NCI-H1105 (cell line): ENCODE measurements at regions not wholly inside any gene's neighbourhood (a gene's known extent, or its start where the extent isn't known, plus 50 kb on each side); places are given as distances from the start of the nearest gene placed in this dataset.
A peak's percentile ranks its signal among the peaks of the same experiment; 100 is the strongest.
"Not testable (repeated sequence)": the region's sequence is repeated elsewhere in the genome, so short reads cannot be mapped to it uniquely, and the experiment has no call there.

Experiments used
- DNase-seq: peaks from one replicate; lab custom pipeline; 2025; lab: John Stamatoyannopoulos, UW

DNA sequence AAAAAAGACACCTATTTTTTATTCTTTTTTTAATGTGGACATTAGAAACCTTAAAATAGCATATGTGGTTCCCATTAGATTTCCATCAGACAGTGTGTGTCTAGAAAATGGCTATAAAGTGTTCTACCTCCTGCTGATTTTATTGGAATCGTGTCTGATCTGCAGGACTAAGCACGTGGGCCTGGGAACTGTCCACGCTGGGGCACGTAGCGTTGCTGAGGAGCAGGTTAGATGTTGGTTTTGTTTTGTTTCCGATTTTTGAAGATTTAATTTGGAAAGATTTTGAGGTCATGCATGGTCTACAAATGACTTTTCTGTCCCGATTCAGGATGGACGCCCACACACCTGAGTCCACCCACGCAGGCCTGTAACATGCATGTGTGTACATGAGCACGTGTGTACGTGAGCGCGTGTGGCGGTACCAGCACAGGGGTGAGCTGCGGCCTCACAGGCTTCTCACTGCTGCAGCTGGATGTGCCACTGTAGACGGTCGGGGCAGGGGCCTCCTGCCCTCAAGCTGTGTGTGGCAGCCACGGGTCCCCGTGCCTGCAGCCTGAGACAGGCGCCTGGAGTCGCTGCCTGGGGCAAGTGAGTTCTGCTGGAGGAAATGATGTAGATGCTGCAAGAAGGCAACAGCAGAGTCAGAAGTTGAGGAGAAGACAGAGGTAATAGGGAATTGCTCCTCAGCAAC lies 99.7 kb upstream of the CTDP1 start:
- no peak for DNase-seq

DNA sequence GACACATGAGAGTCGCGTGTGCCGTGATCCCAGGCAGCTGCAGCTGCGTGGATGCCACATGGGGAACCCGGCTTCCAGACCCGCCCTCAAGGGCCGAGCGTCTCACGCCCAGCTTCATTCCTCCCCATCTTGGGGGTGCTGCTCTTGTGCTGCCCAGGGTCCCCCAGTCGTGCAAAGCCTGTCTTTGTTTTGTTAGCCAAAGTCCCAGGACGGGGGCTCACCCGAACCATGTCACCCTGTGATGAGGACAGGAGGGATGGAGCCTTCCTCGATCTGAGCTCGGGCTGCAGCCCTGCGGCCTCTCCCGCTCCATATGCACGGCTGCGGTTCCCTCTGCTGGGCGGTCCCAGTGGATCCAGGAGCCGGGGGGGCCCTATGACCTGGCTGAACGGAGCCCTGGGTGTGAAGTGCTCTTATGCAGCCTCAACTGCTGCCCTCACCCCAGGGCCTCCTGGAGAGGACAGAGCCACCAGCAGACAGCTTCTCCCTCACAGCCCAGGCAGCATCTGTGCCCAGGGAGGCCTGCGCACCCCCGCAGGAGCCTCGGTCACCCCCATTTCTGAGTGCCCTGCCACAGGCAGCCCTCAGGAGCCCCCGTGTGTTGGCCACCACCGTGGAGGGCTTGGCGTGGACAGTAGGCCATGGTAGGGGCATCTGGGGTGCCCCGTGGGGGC lies 99.0 kb upstream of the CTDP1 start:
- DNase-seq: no peak

DNA sequence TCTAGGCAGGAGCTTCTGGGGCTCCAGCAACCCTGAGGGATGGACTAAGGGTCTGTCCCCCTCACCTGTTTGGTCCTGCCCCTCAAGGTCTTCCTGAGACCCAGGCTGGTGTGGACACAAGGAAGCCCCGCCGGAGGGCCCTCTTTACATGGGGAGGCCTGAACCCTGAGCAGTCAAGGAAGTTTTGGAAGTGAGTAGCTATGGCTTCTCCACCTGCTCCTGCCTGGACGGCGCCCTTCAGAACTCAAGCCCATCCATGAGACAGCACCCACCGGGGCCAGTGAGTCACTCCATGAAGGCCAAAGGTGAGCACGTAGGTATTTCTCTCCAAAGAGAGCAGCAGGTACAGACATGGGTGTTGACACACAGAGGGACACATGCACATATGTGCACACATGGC lies 98.2 kb upstream of the CTDP1 start:
- DNase-seq: no peak

DNA sequence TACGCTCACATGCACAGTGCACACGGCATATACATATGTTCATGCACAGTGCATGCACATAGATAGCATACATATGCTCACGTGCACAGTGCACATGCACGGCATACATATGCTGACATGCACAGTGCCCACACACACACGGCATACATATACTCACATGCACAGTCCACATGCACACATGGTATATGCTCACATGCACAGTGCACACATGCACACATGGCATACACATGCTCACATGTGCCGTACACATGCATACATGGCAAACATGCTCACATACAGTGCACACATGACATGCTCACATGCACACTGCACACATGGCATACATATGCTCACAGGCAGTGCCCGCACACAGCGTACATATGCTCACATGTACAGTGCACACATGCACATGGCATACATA lies 97.7 kb upstream of the CTDP1 start:
- DNase-seq: no peak

DNA sequence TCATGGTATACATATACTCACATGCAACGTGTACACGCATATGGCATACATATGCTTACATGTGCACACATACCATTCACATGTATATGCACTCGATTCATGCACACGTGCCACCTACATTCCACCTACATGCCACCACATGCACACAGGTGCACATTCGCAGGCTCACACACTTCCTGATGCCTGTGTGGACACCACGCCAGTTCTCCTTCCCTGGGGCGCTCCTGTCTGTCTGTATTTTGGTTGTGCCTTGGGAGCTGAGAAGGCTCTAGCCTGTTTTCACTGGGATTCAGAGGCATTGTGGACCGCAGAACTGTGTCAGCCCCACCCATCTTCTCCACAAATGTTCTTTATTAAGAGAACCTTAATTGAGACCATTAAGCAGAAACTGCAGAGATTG lies 96.6 kb upstream of the CTDP1 start:
- no peak for DNase-seq

DNA sequence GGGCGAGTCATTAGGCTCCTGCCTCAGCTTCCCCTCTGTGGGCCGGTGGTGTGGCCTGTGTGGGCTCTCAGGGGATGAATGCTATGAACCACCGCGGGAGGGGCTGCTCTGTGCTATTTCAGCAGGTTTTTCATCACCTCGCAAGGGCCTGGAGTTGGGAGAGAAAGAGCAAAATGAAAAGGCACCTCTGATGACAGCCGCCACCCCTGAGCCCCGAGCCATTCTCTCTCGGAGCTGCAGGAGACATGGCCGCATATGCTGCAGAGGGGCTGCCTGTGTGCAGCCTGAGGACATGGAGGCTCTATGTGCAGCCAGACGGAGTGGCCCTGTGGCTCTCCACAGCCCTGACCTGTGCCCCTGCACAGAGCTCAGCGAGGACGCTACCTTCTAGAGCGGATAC lies 96.2 kb upstream of the CTDP1 start:
- no peak for DNase-seq

DNA sequence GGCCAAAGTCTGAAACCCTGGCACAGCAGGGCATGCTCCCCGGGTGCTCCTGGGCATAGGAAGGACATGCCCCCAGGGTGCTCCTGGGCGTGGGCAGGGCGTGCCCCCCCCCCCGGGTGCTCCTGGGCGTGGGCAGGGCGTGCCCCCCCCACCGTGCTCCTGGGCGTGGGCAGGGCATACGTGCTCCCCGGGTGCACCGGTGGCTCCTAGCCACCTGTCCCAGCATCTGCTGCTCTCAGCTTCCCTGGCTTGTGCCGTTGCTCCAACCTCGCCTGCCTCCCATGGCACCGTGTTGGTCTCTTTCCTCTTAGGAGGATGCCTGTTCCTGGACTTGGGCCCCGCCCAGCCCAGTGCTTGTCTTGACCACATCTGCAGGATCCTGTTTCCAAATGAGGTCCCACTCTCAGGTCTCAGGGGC lies 95.6 kb upstream of the CTDP1 start:
- no peak for DNase-seq

DNA sequence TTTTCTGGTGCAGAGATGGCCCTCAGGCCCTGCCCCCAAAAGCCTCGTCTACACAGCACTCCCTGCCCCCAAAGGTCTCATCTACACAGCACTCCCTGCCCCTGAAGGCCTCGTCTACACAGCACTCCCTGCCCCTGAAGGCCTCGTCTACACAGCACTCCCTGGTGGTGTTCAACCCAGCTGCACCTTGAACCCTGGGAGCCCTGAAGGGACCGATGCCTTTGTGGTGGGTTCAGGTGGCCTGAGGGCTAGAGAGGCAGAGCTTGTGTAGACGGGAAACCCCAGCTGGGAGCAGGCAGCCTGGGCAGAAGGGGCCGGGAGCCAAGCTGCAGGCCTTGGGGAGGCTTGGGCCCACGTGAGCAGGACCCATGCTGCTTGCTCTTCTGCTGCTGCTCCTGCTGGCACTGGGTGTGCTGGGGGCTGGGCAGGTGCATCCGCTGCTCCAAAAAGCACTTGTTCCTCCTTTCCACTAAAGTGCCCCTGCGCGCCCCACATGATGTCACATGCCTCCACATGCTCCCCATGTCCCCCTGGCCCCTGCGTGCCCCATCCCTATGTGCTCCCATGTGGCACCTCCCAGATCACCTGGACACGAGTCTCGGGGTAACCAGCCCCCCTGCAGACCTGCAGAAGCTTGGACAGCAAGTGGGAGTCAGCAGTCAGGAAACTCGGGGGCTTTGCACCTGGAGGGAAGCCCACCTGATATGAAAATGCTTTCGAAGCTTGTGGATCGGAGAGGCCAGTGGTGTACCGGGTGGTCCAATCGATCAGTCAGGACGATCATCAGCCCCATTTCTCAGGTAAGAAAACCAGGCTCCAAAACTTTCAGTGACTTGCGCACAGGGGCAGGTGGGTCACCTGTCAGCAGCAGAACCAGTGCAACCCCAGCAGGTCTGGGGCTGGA lies 94.9 kb upstream of the CTDP1 start:
- DNase-seq: no peak

DNA sequence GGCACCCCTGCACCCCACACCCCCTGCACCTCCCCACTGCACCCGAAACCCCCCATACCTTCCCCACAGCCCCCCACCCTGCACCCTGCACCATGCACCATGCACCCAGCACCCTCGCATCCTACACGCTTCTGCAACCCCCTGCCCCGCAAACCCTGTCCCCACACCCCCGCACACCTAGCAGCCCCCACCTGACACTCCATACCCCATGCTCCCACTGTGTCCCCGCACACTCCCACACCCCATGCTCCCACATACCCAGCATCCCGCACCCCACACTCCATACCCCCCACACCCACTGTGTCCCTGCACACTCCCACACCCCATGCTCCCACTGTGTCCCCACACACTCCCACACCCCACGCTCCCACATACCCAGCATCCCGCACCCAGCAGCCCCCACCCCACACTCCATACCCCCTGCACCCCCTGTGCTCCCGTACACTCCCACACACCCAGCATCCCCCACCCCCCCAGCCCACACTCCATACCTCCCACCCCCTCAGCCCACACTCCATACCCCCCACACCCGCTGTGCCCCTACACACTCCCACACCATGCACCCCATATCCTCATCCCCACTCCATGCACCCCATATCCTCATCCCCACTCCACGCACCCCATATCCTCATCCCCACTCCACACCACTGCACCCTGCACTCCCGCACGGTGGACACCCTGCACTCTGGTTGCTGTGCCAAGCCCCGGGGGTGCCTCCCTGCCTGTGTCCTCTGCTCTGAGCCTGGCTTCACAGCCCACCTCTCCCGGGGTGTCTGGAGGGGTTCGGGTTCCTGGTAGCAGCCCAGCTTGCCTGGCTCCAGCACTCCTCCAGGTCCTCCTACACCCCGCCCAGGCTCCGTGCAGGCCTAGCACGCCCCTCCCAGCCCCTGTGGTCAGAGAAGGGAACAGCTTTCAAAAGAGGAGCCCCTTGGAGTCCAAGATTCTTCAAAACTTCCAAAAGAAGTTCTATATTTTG lies 93.9 kb upstream of the CTDP1 start:
- DNase-seq: no peak

DNA sequence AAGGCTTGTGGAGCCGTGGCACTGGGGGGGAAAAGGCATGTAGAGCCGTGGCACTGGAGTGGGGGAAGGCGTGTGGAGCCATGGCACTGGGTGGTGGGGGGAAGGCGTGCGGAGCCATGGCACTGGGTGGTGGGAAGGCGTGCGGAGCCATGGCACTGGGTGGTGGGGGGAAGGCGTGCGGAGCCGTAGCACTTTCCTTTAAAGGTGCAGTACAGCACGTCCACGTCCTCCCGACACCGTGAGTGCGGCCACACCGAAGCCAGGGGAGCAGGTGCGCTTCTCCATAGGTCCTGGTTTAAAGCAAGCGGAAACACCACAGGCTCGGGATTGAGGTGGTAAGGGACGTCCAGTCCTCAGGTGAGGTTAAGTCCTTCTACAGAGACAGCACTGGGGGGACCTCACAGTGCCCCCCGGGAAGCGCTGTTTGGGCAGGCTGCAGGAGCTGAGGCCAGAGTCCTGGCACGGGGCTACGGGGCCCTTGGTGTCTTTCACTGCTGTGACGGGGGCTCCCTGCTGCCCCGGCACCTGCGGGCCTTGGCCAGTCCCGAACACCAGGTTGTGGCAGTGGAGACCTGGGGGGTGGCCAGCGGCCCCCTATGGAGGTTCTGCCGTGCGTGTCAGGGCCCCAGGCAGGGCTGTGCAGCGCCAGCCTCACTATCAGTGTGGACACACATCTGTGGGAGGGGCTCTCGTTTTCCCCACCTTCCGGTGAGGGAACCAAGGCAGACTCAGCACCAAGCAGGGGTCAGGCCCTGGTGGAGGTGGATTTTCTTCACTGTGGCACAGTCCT lies 93.0 kb upstream of the CTDP1 start:
- no peak for DNase-seq

DNA sequence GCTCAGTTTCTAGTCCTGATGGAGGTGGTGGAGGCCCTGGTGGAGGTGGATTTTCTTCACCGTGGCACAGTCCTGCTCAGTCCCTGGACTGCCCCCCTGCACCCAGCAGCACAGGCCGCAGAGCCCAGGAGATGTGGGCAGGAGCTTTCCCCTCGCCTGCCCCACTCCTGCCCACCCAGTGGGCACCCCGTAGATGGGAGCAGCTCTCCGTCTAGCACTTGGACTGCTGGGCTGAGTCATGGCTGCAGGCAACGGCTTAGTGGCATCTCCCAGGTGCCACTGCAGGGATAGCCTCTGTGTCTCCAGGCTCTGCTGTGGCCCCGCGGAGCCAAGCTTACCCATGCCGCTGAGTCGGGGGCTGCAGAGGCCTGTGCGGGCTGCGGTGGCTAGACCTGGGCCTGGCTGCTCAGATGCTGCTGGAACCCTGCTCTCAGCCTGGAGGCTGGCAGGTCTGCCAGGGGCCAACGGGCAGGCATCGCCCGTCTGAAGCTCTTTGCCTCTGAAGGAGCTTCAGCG lies 92.3 kb upstream of the CTDP1 start:
- DNase-seq: no peak

DNA sequence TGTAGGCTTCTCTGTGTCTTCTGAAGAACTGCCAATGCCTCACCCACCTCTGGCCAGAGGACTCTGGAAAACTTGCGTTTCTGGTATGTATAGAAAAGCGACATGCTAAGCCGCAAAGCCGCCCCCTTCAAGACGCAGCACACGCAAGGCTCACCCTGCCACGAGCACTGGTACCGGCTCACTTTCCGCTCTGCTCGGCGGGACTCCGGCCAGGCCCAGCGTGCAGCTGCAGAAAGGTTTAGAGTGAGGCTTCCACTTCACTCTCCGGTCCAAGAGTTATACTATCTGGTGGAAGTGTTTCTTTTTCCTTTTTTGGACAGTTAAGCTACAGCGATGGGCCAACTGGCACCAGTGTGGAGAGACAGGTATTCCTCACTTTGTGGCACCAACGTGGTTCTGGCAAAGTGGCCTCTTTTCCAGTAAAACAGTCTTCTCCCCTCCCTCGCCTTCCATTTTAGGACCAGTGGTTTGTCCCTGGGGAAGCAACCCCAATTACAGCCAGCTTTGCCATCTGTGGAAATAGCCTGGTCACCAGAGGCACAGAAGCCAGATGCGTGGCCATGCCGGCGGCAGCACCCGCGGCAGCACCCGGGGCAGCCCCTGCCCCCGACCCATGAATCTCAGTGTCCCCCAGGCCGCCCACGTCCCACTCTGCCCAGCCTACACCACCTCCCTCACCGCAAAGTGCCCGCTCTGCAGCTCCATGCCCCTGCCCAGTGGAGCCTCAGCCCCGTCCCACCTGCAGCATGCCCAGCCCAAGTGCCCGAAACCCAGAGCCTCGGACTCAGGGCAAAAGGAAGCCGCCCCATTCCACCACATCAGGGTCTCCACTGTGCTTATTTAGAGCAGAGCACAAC lies 91.6 kb upstream of the CTDP1 start:
- no peak for DNase-seq

DNA sequence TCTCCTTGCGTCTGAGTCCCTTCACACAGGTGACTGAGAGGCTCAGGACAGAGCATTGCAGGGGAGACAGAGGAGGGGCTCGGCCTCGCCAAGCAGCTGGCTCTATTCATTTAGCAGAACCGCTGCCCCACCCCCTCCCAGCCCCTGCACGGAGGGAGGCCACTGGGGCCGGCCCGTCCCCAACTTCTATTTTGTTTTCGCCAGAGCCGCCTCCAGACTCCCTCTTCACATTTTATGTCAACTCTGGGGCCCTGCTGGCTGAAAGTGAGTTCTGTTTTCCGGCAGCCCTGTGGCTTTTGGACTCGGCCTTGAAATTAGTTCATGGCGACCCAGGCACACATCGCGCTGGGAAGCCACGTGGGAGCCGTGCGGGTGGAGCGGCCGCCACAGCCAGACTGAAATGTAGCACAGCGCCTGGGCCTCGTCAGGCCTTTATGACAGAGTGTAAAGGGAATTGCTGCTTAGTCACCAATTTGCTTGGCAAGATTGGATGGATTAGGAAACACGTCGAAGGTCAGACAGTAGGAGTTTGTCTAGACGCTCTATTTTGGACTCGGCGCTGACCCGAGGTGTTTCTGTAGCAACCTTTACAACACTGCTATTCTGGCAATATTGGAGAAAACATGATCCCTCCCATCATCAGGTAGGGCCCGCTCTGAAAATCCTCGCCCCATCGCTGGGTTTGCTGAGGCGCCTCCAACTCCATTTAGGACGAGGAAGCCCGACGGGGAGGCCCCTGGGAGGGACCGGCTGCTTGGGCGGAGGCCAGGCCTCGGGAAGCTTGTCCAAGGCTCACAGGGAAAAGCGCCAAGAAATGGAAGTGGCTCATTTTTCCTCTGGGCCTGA lies 90.7 kb upstream of the CTDP1 start:
- peak; percentile 11 for DNase-seq

DNA sequence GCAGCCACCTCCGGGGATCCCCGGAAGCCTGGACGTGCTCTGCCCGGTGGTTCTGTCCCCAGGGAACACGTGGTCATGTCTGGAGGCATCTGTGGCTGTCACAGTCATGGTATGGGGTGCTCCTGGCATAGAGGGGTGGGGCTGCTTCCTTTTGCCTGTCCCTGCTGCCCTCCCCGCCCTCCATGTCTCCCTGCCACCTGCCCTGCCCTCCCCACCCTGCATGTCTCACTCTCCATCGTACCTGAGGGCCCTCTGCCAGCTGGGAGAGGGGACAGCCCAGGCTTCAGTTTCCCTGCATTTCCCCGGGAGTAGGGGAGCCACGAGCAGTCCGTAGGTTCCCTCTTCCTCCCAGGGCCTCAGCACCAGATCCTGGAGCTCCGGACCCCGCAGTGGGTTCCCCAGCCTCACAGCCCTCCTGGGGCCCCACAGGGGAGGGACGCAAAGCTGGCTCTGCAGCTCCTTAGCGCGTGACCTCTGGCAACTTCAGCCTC lies 90.0 kb upstream of the CTDP1 start:
- DNase-seq: no peak

DNA sequence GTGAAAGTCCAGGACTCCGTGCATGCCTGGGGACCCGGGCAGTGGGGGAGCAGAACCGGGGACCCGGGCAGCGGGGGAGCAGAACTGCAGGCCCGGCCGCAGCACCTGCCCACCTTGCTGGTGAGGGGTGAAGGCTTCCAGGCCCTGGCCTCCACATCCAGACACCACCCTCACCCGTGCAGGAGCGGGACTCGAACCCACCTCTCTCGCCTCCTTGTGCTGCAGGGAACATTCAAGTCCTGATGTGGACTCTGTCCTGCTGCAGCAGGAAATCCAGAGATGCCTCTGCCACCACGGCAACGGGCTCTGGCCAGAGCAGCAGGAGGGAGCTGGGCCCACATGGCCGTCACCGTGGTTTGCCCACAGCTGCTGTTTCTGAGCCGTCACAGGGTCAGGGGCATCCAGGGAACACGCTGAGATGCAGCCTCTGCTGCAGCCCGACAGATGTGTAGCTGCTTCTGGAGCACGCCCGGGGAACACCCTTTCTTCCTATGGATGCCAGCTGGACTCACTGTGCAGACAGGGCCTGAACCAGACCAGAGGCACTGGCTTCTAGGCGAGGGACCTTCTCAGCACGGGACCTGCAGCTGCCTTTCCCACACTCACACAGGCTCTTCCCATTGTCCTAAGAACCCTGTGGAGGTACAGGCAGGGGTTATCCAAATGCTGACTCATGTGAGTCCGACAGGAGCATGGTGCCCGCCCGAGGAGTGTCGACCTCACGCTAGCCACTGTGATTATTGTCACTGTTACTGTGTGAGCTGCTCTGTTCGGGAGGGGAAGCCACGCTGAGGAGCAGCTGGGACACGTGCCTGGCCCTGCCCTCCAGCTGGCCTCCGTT lies 89.2 kb upstream of the CTDP1 start:
- DNase-seq: no peak

DNA sequence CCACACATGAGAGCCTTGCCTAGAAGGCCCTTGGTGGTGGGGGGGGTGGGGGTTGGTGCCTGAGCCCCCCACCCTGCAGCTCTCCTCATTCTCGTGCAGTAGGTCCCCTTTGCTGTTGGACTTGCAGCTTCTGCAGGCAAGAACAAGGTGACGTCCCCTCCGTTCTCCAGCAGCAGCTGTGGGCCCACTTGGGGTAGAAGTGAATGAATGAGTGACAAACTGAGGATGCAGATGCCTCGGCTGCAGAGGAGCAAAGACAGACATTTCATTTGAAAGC lies 88.6 kb upstream of the CTDP1 start:
- no peak for DNase-seq

DNA sequence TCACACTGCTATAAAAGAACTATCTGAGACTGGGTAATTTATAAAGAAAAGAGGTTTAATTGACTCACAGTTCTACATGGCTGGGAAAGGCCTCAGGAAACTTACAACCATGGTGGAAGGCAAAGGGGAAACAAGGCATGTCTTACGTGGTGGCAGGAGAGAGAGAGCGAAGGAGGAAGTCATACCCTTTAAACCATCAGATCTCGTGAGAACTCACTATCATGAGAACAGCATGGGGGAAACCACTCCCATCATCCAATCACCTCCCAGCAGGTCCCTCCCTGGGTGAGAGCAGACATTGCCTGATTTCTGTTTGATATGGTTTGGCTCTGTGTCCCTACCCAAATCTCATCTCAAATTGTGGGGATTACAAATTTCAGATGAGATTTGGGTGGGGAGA lies 86.9 kb upstream of the CTDP1 start:
- not testable (repeated sequence) for DNase-seq

DNA sequence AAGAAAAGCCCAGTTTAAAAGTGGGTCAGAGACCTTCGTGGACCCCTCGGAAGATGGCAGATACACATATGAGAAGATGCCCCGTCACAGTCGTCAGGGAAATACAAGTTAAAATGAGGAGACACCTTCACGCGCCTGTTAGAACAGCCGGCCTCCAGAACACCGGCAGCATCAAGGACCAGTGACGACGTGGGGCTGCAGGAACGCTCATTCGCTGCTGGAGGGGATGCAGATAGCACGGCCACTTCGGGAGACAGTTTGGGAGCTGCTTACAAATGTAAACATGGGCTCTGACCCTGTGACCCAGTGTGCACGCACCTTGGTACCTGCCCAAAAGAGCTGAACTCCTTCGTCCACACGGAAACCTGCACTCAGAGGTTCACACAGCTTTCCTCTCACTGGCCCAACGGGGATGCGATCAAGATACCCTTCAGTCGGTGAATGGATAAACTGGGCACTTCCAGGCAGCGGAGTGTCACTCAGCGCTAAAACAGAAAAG lies 83.7 kb upstream of the CTDP1 start:
- no peak for DNase-seq
